GM12878 (cell line): ENCODE measurements at regions not wholly inside any gene's neighbourhood (a gene's known extent, or its start where the extent isn't known, plus 50 kb on each side); places are given as distances from the start of the nearest gene placed in this dataset.

Experiments used
- ATAC-seq: fragments of 200-7000 bp; cut with Tn5 transposase; 3 replicates; pipeline ENCODE4 v1.9.1; 2020; ENCODE audit warnings: mild to moderate bottlenecking, moderate library complexity
- BruUV-seq: library from RNA; stranded (reverse); fragments of 400-500 nt; replicated peaks from 2 replicates; lab custom pipeline; 2021; lab: Mats Ljungman, UMichigan
- CTCF ChIA-PET: fragments of 300-600 bp; sonication (Branson Sonifier 250); formaldehyde crosslinking; extraction: SDS; loops from one replicate; lab custom pipeline; 2021; ENCODE audit warnings: inconsistent platforms; lab: Yijun Ruan, JAX
- POLR2A ChIA-PET: fragments of 350-600 bp; formaldehyde crosslinking; extraction: SDS; loops from one replicate; lab custom pipeline; 2021; ENCODE audit warnings: inconsistent platforms; lab: Charles Lee
- RAD21 ChIA-PET: fragments of 300-600 bp; sonication (Branson Sonifier 250); formaldehyde crosslinking; loops from one replicate; lab custom pipeline; 2023; ENCODE audit warnings: antibody characterized with exemption; ENCODE audit not compliant: unreplicated experiment; lab: Charles Lee
- SMC1A ChIA-PET: fragments of 300-600 bp; sonication (Branson Sonifier 250); formaldehyde crosslinking; loops from one replicate; lab custom pipeline; 2023; ENCODE audit not compliant: unreplicated experiment, uncharacterized antibody; lab: Charles Lee
- DNase-seq: peaks from one replicate; pipeline ENCODE4 v3.0.0-alpha.2; 2011; ENCODE audit warnings: low read depth, low spot score
- FAIRE-seq: peaks from 3 replicates; lab custom pipeline; 2011; peaks lifted over from hg19 to GRCh38; lab: Jason Lieb, UNC
- H2AFZ ChIP-seq: 2 replicates; pipeline ENCODE4 v1.6.0; 2011; ENCODE audit warnings: low read depth, low read length, control low read depth; ENCODE audit not compliant: control insufficient read depth
- H3K27ac ChIP-seq: 2 replicates; pipeline ENCODE4 v1.5.1; 2011; ENCODE audit warnings: control low read depth; ENCODE audit not compliant: control insufficient read depth, insufficient read depth
- H3K27me3 ChIP-seq, 2 experiments: replicated peaks in 1 of 2; 2 replicates each; pipeline versions ENCODE4 v1.6.0 to v1.6.1; 2011; ENCODE audit warnings: low read length in 1 of 2; ENCODE audit not compliant: control insufficient read depth in 2 of 2, insufficient read depth in 2 of 2
- H3K36me3 ChIP-seq, 2 experiments: 2 replicates each; pipeline ENCODE4 v1.5.1; 2011; ENCODE audit warnings: low read length in 1 of 2; ENCODE audit not compliant: control insufficient read depth in 2 of 2, insufficient read depth in 2 of 2
- H3K4me1 ChIP-seq: 2 replicates; pipeline ENCODE4 v1.6.1; 2011; ENCODE audit warnings: mild to moderate bottlenecking, low read length, moderate library complexity, mixed read lengths; ENCODE audit not compliant: control insufficient read depth, insufficient read depth
- H3K4me2 ChIP-seq: 2 replicates; pipeline ENCODE4 v1.6.0; 2011; ENCODE audit warnings: control low read depth; ENCODE audit not compliant: control insufficient read depth, insufficient read depth
- H3K4me3 ChIP-seq: fragments of 200-600 bp; sonication (generic); 2 replicates; pipeline ENCODE4 v1.5.1; 2016
- H3K79me2 ChIP-seq: 2 replicates; pipeline ENCODE4 v1.6.0; 2011; ENCODE audit warnings: low read length; ENCODE audit not compliant: control insufficient read depth, insufficient read depth
- H3K9ac ChIP-seq: 2 replicates; pipeline ENCODE4 v1.8.0; 2011; ENCODE audit warnings: low read length, control low read depth, mixed read lengths; ENCODE audit not compliant: control insufficient read depth, insufficient read depth
- H3K9me3 ChIP-seq: replicated peaks from 3 replicates; pipeline ENCODE4 v1.5.1; 2011; ENCODE audit warnings: mild to moderate bottlenecking, low read length; ENCODE audit not compliant: control insufficient read depth, insufficient read depth
- H4K20me1 ChIP-seq: 2 replicates; pipeline ENCODE4 v1.6.0; 2011; ENCODE audit not compliant: control insufficient read depth, insufficient read depth
- ASH2L ChIP-seq: fragments of 300-600, 200-600 bp; sonication (generic); IDR thresholded peaks from 2 replicates; pipeline ENCODE4 v1.6.1; 2017; ENCODE audit warnings: low read depth, mild to moderate bottlenecking, borderline replicate concordance
- BHLHE40 ChIP-seq, 2 experiments: fragments of 450-650 bp in 1 of 2; IDR thresholded peaks; 2 replicates each; pipeline ENCODE4 v1.6.1; 2011 to 2017; ENCODE audit warnings: low read depth in 2 of 2, borderline replicate concordance in 1 of 2, improper control_type of control experiment in 1 of 2, low read length in 1 of 2, mild to moderate bottlenecking in 1 of 2
- CBFB ChIP-seq: IDR thresholded peaks from 2 replicates; pipeline ENCODE4 v1.6.1; 2016; ENCODE audit warnings: antibody characterized with exemption, low read depth
- EED ChIP-seq: sonication (generic); IDR thresholded peaks from 2 replicates; pipeline ENCODE4 v1.6.1; 2016; ENCODE audit warnings: antibody characterized with exemption, low read depth
- ELK1 ChIP-seq: IDR thresholded peaks from 2 replicates; pipeline ENCODE4 v1.6.1; 2012; ENCODE audit warnings: low read depth, low read length, improper control_type of control experiment
- HDGF ChIP-seq: fragments of 450-650 bp; IDR thresholded peaks from 2 replicates; pipeline ENCODE4 v1.6.1; 2016; ENCODE audit warnings: antibody characterized with exemption
- IRF3 ChIP-seq: fragments of 450-650 bp; IDR thresholded peaks from 2 replicates; pipeline ENCODE4 v1.6.1; 2014; ENCODE audit warnings: mild to moderate bottlenecking
- JUND ChIP-seq: IDR thresholded peaks from 2 replicates; pipeline ENCODE4 v1.6.1; 2012; ENCODE audit warnings: low read depth, mild to moderate bottlenecking, low read length, improper control_type of control experiment, moderate library complexity
- KAT2A ChIP-seq: conservative IDR thresholded peaks from 2 replicates; pipeline ENCODE4 v1.6.1; 2011; ENCODE audit warnings: low read depth, low read length; ENCODE audit not compliant: control insufficient read depth
- NRF1 ChIP-seq: conservative IDR thresholded peaks from 2 replicates; pipeline ENCODE4 v1.6.1; 2011; ENCODE audit warnings: mild to moderate bottlenecking, low read depth, low read length, improper control_type of control experiment
- POLR2AphosphoS2 ChIP-seq: IDR thresholded peaks from 2 replicates; pipeline ENCODE4 v1.6.1; 2011; ENCODE audit warnings: low read depth, mild to moderate bottlenecking, low read length, improper control_type of control experiment, moderate library complexity
- SMARCA5 ChIP-seq: fragments of 450-650 bp; IDR thresholded peaks from 2 replicates; pipeline ENCODE4 v1.6.1; 2017; ENCODE audit warnings: mild to moderate bottlenecking
- ZBED1 ChIP-seq: IDR thresholded peaks from 2 replicates; pipeline ENCODE4 v1.6.1; 2016; ENCODE audit warnings: borderline replicate concordance
- ZBTB4 ChIP-seq: fragments of 450-650 bp; formaldehyde crosslinking; IDR thresholded peaks from 2 replicates; pipeline ENCODE4 v1.4.0; 2022; ENCODE audit warnings: mild to moderate bottlenecking, moderate library complexity
- ZNF622 ChIP-seq: fragments of 450-650 bp; IDR thresholded peaks from 2 replicates; pipeline ENCODE4 v1.6.1; 2017; ENCODE audit warnings: mild to moderate bottlenecking, inconsistent platforms
- ZNF687 ChIP-seq: fragments of 450-650 bp; IDR thresholded peaks from 2 replicates; pipeline ENCODE4 v1.6.1; 2017; ENCODE audit warnings: mild to moderate bottlenecking, moderate library complexity
- ZSCAN29 ChIP-seq: fragments of 450-650 bp; IDR thresholded peaks from 2 replicates; pipeline ENCODE4 v1.6.1; 2017; ENCODE audit warnings: mild to moderate bottlenecking, moderate library complexity
- WGBS: methylation state at CpG from one replicate; pipeline ENCODE4 v1.1.6; 2016; ENCODE audit warnings: low lambda C conversion rate; ENCODE audit not compliant: insufficient replicate concordance, insufficient coverage; ENCODE audit errors: missing lambda C conversion rate; 5-methylcytosine and 5-hydroxymethylcytosine counted together
- in situ Hi-C: fragments of 300-500 bp; cut with MboI; formaldehyde crosslinking; loops from 9 replicates; pipeline ENCODE4 v1.14.3; 2018; ENCODE audit warnings: mixed read lengths
- intact Hi-C: fragments of 100-400 bp; cut with micrococcal nuclease; formaldehyde crosslinking; loops from one replicate; pipeline ENCODE4 v1.14.2; 2022; ENCODE audit not compliant: unreplicated experiment

- Histone ChIP-seq H3K27ac (no peak overlapping the region), H3K4me3 (no peak overlapping the region), H3K27me3 (no peaks in the 10 kb centered on the region), H3K36me3 (no peaks in the 10 kb centered on the region), H3K4me1 (no peaks in the 10 kb centered on the region), H3K4me2 (no peak overlapping the region), H4K20me1 (no peaks in the 10 kb centered on the region), H3K9ac (no peak overlapping the region), H3K9me3 (no peaks in the 10 kb centered on the region), H3K79me2 (no peaks in the 10 kb centered on the region), H2AFZ (no peak overlapping the region)
- ATAC-seq = peak; percentile 45; the same call in 2 of the 3 replicates
- no peak for FAIRE-seq
- ChIA-PET POLR2A (no interaction called here), SMC1A (no interaction called here), CTCF (no interaction called here), RAD21 (no interaction called here)
- in situ Hi-C loops (no loop called here), intact Hi-C loops (no loop called here)
- no peak for DNase-seq
- 2% methylated on average over 5 of the region's 5 CpGs for WGBS
- BruUV-seq = no TSS peak
- TF ChIP-seq BHLHE40 (IDR thresholded peaks at IDR 0.05; ENCODE audit: borderline replicate concordance in 1 of 2, low read depth in 2 of 2, low read length in 1 of 2) (no peak), SMARCA5 (no peak), POLR2AphosphoS2 (no peak), CBFB (no peak), ZBTB4 (no peak), ASH2L (no peak), IRF3 (no peak), ZBED1 (no peak), ZSCAN29 (no peak), NRF1 (no peak), HDGF (no peak), EED (no peak), KAT2A (no peak), ZNF687 (no peak), ZNF622 (no peak), JUND (no peak), ELK1 (no peak)
Observed at GRCh38 chr13:47726394-47726793, 274.7 kb downstream of the SUCLA2 start.
